ENCODE measurements at regions not wholly inside any gene's neighbourhood (a gene's known extent, or its start where the extent isn't known, plus 50 kb on each side); places are given as distances from the start of the nearest gene placed in this dataset.

- Histone ChIP-seq H2BK20ac (ENCODE audit: low read length) (no peak overlapping the region), H3K23me2 (ENCODE audit: low read depth, low read length) (no peaks in the 10 kb centered on the region), H3K4me1 (replicated peaks in 1 of 4; ENCODE audit: control insufficient read depth in 3 of 4, insufficient read depth in 4 of 4, low read length in 3 of 4) (no peaks in the 10 kb centered on the region), H3K9me3 (ENCODE audit: insufficient read depth in 2 of 2, low read depth in 1 of 2, low read length in 1 of 2) (no peaks in the 10 kb centered on the region), H4K20me1 (replicated peaks in 1 of 2; ENCODE audit: control insufficient read depth in 1 of 2, insufficient read depth in 2 of 2, low read length in 2 of 2) (no peaks in the 10 kb centered on the region), H4K91ac (replicated peaks; ENCODE audit: insufficient read length, low read length) (no peak overlapping the region), H2AFZ (ENCODE audit: low read length) (no peak overlapping the region), H3K4me2 (ENCODE audit: insufficient read depth in 1 of 2, low read depth in 2 of 2, low read length in 2 of 2) (no peak overlapping the region), H3K36me3 (ENCODE audit: control insufficient read depth in 2 of 4, insufficient read depth in 4 of 4, low read length in 3 of 4) (no peaks in the 10 kb centered on the region), H3K4me3 (ENCODE audit: extremely low read depth in 1 of 4, insufficient read depth in 2 of 4, low read depth in 3 of 4, low read length in 4 of 4) (no peak overlapping the region), H3K23ac (ENCODE audit: insufficient read length) (no peak overlapping the region), H3K79me1 (ENCODE audit: low read depth, low read length) (no peaks in the 10 kb centered on the region), H4K8ac (ENCODE audit: extremely low read depth, insufficient read depth, low read length) (no peak overlapping the region), H3K27me3 (replicated peaks in 1 of 4; ENCODE audit: control insufficient read depth in 3 of 4, extremely low read depth in 1 of 4, insufficient read depth in 3 of 4, low read length in 3 of 4) (no peaks in the 10 kb centered on the region), H4K5ac (ENCODE audit: insufficient read length, low read depth, low read length) (no peak overlapping the region), H2BK12ac (ENCODE audit: low read depth, low read length) (no peak overlapping the region), H3K56ac (replicated peaks; ENCODE audit: insufficient read length, low read depth, low read length) (no peak overlapping the region), H3K18ac (ENCODE audit: extremely low read depth, low read length) (no peak overlapping the region), H2AK5ac (ENCODE audit: low read depth, low read length) (no peak overlapping the region), H2BK15ac (ENCODE audit: low read length) (no peak overlapping the region), H3K79me2 (ENCODE audit: control insufficient read depth in 1 of 2, insufficient read depth in 2 of 2, low read length in 2 of 2) (no peaks in the 10 kb centered on the region), H3K27ac (ENCODE audit: low read depth, low read length) (no peak overlapping the region), H3K9ac (replicated peaks in 1 of 4; ENCODE audit: extremely low read depth in 1 of 4, low read depth in 3 of 4, low read length in 3 of 4) (no peak overlapping the region), H2BK5ac (ENCODE audit: low read depth, low read length) (no peak overlapping the region), H3K14ac (ENCODE audit: insufficient read length) (no peak overlapping the region), H2BK120ac (replicated peaks; ENCODE audit: low read depth, low read length) (no peak overlapping the region), H3K4ac (replicated peaks; ENCODE audit: insufficient read length, low read depth, low read length) (no peak overlapping the region)
- POLR2A ChIA-PET (ENCODE audit: partially characterized antibody): no interaction called here
- TF ChIP-seq SP2 (IDR thresholded peaks at IDR 0.05; ENCODE audit: low read length) (no peak), TEAD4 (IDR thresholded peaks at IDR 0.05; ENCODE audit: low read depth, low read length) (no peak), ASH2L (IDR thresholded peaks at IDR 0.05; ENCODE audit: low read length) (no peak)
- no peak for FAIRE-seq
- CTCF ChIA-PET (ENCODE audit: partially characterized antibody): no interaction called here
- no peak for DNase-seq (ENCODE audit: low read depth in 1 of 2, low spot score in 2 of 2)
These were observed 415.3 kb downstream of the CETN3 start for GRCh38 chr5:89994266-89994665.
